ENCODE measurements at regions not wholly inside any gene's neighbourhood (a gene's known extent, or its start where the extent isn't known, plus 50 kb on each side); places are given as distances from the start of the nearest gene placed in this dataset.

GRCh38 chr1:112332176-112333150 lies 63.6 kb upstream of the CTTNBP2NL start:
- Histone ChIP-seq H3K4me2 (ENCODE audit: low read depth, low read length, poor library complexity, severe bottlenecking) (no peak overlapping the region), H3K9me3 (ENCODE audit: insufficient read depth, low read depth, low read length) (no peaks in the 10 kb centered on the region), H3K4me3 (ENCODE audit: low read length, poor library complexity, severe bottlenecking) (no peak overlapping the region), H3K4me1 (ENCODE audit: insufficient read depth, low read length, poor library complexity, severe bottlenecking) (no peaks in the 10 kb centered on the region), H3K9ac (ENCODE audit: low read depth, low read length, poor library complexity, severe bottlenecking) (no peak overlapping the region), H3K36me3 (ENCODE audit: insufficient read depth, low read length) (no peaks in the 10 kb centered on the region), H3F3A (ENCODE audit: low read depth) (no peaks in the 10 kb centered on the region), H2AFZ (ENCODE audit: low read length) (no peak overlapping the region), H3K27me3 (ENCODE audit: insufficient read depth, low read length, poor library complexity, severe bottlenecking) (no peaks in the 10 kb centered on the region), H3K79me2 (ENCODE audit: insufficient read depth, low read length) (no peaks in the 10 kb centered on the region), H3K9me2 (replicated peaks; ENCODE audit: low read depth, low read length) (no peaks in the 10 kb centered on the region), H4K20me1 (ENCODE audit: insufficient read depth, low read length, poor library complexity, severe bottlenecking) (no peaks in the 10 kb centered on the region)
- no peak for TF ChIP-seq EZH2phosphoT487 (IDR thresholded peaks at IDR 0.05; ENCODE audit: borderline replicate concordance)
- no peak for TF ChIP-seq CTCF (conservative IDR thresholded peaks at IDR 0.05; ENCODE audit: low read length)

GRCh38 chr1:112335351-112335750 lies 60.7 kb upstream of the CTTNBP2NL start:
- Histone ChIP-seq H3K4me3 (ENCODE audit: low read length, poor library complexity, severe bottlenecking) (no peak overlapping the region), H2AFZ (ENCODE audit: low read length) (no peak overlapping the region), H3K9me3 (ENCODE audit: insufficient read depth, low read depth, low read length) (no peaks in the 10 kb centered on the region), H3K4me2 (ENCODE audit: low read depth, low read length, poor library complexity, severe bottlenecking) (no peak overlapping the region), H3K9me2 (replicated peaks; ENCODE audit: low read depth, low read length) (no peaks in the 10 kb centered on the region), H3K27me3 (ENCODE audit: insufficient read depth, low read length, poor library complexity, severe bottlenecking) (no peaks in the 10 kb centered on the region), H4K20me1 (ENCODE audit: insufficient read depth, low read length, poor library complexity, severe bottlenecking) (no peaks in the 10 kb centered on the region), H3K36me3 (ENCODE audit: insufficient read depth, low read length) (no peaks in the 10 kb centered on the region), H3K9ac (ENCODE audit: low read depth, low read length, poor library complexity, severe bottlenecking) (no peak overlapping the region), H3F3A (ENCODE audit: low read depth) (no peaks in the 10 kb centered on the region), H3K79me2 (ENCODE audit: insufficient read depth, low read length) (no peaks in the 10 kb centered on the region), H3K4me1 (ENCODE audit: insufficient read depth, low read length, poor library complexity, severe bottlenecking) (no peaks in the 10 kb centered on the region)
- TF ChIP-seq CTCF (conservative IDR thresholded peaks at IDR 0.05; ENCODE audit: low read length) (no peak), EZH2phosphoT487 (IDR thresholded peaks at IDR 0.05; ENCODE audit: borderline replicate concordance) (no peak)

- Histone ChIP-seq H3K27me3 (ENCODE audit: insufficient read depth, low read length, poor library complexity, severe bottlenecking) (no peaks in the 10 kb centered on the region), H2AFZ (ENCODE audit: low read length) (peak overlapping the region; percentile 97), H3K9me3 (ENCODE audit: insufficient read depth, low read depth, low read length) (no peaks in the 10 kb centered on the region), H3K4me3 (ENCODE audit: low read length, poor library complexity, severe bottlenecking) (peak overlapping the region; percentile 71), H3F3A (ENCODE audit: low read depth) (no peaks in the 10 kb centered on the region), H3K36me3 (ENCODE audit: insufficient read depth, low read length) (no peaks in the 10 kb centered on the region), H3K79me2 (ENCODE audit: insufficient read depth, low read length) (no peaks in the 10 kb centered on the region), H3K9me2 (replicated peaks; ENCODE audit: low read depth, low read length) (no peaks in the 10 kb centered on the region), H3K9ac (ENCODE audit: low read depth, low read length, poor library complexity, severe bottlenecking) (peak overlapping the region; percentile 44), H3K4me1 (ENCODE audit: insufficient read depth, low read length, poor library complexity, severe bottlenecking) (no peaks in the 10 kb centered on the region), H4K20me1 (ENCODE audit: insufficient read depth, low read length, poor library complexity, severe bottlenecking) (no peaks in the 10 kb centered on the region), H3K4me2 (ENCODE audit: low read depth, low read length, poor library complexity, severe bottlenecking) (peak overlapping the region; percentile 83)
- TF ChIP-seq EZH2phosphoT487 (IDR thresholded peaks at IDR 0.05; ENCODE audit: borderline replicate concordance) = no peak
- peak; percentile 81 for TF ChIP-seq CTCF (conservative IDR thresholded peaks at IDR 0.05; ENCODE audit: low read length)
Measured at GRCh38 chr1:112337028-112337531, 58.9 kb upstream of the CTTNBP2NL start.
